Endothelial cell of umbilical vein (primary cell): ENCODE measurements at regions not wholly inside any gene's neighbourhood (a gene's known extent, or its start where the extent isn't known, plus 50 kb on each side); places are given as distances from the start of the nearest gene placed in this dataset.

Experiments
- POLR2A ChIP-seq: IDR thresholded peaks from 2 replicates; pipeline ENCODE4 v1.6.1; 2012; ENCODE audit warnings: low read depth, mild to moderate bottlenecking, control low read depth, low read length
- TF ChIP-seq, protein P1 (sequence below), 2 donors: IDR thresholded peaks; 1 replicate in 1 of 2; 2 replicates in 1 of 2; pipeline ENCODE4 v1.5.1; 2011; ENCODE audit warnings: low read length in 2 of 2, mild to moderate bottlenecking in 2 of 2, moderate library complexity in 2 of 2, control low read depth in 1 of 2, inconsistent platforms in 1 of 2, low read depth in 1 of 2; ENCODE audit not compliant: insufficient read depth in 1 of 2; ENCODE audit errors: extremely low read depth in 1 of 2

DNA sequence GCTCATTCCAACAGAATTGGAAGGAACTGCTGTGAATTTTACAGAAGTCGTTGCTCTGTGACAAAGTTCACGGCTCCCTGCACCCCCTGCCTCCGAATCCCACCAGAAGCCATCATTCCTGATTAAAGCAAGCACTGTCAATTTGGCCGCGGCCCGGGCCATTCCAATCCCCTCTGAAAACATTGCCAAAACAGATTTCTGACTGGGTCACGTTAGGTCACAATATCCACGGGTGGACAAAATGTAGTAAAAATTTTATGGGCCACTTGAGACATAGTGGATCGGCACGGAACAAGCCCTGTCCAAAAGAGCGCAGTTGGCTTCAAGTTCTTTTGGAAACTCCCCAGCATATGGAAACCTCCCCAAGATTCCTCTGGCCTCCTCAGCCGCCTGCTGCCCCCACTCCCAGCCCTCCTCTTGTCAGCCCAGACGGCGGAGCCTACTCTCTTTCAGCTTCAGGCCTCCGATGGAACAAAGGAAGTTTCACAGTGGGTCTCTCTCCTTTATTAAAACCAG is 67.2 kb upstream of the IFNAR2 start:
- TF ChIP-seq, protein P1, sequence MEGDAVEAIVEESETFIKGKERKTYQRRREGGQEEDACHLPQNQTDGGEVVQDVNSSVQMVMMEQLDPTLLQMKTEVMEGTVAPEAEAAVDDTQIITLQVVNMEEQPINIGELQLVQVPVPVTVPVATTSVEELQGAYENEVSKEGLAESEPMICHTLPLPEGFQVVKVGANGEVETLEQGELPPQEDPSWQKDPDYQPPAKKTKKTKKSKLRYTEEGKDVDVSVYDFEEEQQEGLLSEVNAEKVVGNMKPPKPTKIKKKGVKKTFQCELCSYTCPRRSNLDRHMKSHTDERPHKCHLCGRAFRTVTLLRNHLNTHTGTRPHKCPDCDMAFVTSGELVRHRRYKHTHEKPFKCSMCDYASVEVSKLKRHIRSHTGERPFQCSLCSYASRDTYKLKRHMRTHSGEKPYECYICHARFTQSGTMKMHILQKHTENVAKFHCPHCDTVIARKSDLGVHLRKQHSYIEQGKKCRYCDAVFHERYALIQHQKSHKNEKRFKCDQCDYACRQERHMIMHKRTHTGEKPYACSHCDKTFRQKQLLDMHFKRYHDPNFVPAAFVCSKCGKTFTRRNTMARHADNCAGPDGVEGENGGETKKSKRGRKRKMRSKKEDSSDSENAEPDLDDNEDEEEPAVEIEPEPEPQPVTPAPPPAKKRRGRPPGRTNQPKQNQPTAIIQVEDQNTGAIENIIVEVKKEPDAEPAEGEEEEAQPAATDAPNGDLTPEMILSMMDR (IDR thresholded peaks at IDR 0.05; ENCODE audit: extremely low read depth in 1 of 2, insufficient read depth in 1 of 2, low read depth in 1 of 2, low read length in 2 of 2) = no peak
- TF ChIP-seq POLR2A = no peak
